ENCODE measurements at regions not wholly inside any gene's neighbourhood (a gene's known extent, or its start where the extent isn't known, plus 50 kb on each side); places are given as distances from the start of the nearest gene placed in this dataset.

DNA sequence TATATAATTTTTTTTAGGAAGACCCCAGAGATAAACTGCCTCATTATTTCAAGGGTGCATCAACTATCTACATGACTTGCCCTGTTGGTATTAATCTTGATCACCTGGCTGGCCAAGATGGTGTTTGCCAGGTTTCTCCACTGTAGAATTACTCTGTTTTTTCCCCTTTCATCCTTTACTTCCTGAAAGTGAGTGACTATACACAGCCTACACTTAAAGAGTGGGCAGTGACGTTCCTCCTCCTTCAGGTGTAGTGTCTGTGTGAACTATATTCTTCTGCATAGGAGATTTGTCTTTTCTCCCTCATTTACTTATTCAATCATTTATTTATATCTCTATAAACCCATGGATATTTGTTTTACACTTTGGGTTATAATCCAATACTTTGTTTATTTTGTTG, 246.7 kb downstream of the IRF8 start:
- no peak for DNase-seq (ENCODE audit: low read depth in 2 of 2)

GRCh38 chr16:86150641-86151238, 251.8 kb downstream of the IRF8 start:
- DNase-seq (ENCODE audit: low read depth in 2 of 2) = no peak

GRCh38 chr16:86151239-86151851, 252.4 kb downstream of the IRF8 start:
- no peak for DNase-seq (ENCODE audit: low read depth in 2 of 2)

DNA sequence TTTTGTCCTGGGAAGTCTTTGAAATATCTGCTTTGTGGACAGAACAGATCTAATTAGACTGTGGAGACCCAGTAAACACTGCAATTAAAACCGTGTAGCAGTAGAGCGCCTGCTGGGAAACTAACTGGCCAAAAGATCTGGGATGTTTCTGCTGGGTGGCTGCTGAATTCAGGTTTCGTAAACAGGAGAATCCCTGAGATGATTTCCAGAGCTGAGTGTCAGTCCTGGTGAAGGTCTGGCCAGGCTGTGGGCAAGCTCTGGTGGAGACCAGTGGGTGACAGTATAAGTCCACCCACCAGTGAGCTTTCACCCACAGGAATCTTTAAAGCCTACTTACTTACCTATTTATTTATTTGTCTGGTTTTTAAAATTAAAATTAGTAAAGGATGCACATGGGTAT, 257.2 kb downstream of the IRF8 start:
- DNase-seq (ENCODE audit: low read depth in 2 of 2) = no peak

DNA sequence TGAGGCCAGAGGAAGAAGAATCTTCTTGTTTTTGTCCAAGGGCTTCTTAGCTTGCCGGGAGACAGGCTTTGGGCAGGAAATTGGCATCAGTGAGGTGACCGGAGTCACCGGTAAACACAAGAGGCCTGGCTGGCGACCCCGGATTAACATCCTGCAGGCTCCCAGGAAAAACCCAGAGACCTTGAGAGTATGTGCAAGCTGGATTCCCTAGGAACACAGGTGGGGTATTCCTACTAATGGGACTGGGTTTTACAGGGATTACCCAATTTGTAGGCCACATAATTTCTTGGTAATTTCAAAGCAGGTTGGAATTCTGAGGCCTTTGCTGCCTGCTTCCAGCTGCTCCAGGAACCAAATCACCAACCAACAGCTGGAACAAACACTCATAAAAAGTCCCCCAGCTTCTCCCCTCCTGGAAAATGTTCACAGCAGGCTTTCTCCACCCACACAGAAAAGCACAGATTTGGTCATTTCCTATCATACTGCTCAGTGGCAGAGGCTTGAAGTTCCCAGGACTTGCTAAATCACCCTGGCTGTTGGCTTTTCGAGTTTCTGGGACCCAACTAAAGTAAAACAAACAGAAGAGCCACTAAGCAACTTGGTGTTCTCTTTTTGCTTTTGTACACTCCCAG, 258.8 kb downstream of the IRF8 start:
- DNase-seq (ENCODE audit: low read depth in 2 of 2) = no peak

DNA sequence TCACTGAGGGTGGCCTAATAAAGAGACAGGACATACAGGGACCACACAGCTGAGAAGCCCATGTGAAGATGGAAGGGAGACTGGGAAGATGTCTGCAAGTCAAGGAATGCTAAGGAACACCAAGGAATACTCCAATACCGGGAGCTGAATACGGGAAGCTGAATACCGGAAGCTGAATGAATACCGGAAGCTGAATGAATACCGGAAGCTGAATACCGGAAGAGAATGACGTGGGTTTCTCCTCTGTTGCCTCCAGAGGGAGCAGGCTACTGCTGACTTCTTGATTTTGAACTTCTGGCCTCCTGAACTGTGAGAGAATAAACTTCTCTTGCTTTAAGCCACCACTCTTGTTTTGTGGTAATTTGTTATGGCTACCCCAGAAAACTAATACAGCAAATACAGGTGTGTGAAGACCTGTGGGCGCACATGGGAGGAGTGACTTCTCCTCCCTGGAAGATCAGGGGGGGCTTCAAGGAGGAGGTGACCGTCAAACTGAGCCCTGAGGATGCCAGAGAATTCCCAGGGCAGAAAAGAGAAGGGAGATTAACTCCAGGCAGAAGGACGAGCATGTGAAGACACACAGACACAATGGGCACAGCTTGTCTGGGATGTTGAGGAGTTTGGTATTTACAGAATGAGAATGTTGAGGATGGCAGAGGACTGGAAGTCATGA, 259.9 kb downstream of the IRF8 start:
- DNase-seq (ENCODE audit: low read depth in 2 of 2) = no peak

- no peak for DNase-seq (ENCODE audit: low read depth in 2 of 2)
Measured at GRCh38 chr16:86165479-86165878, 266.5 kb downstream of the IRF8 start.

GRCh38 chr16:86166414-86166813, 267.5 kb downstream of the IRF8 start:
- DNase-seq (ENCODE audit: low read depth in 2 of 2) = no peak

DNA sequence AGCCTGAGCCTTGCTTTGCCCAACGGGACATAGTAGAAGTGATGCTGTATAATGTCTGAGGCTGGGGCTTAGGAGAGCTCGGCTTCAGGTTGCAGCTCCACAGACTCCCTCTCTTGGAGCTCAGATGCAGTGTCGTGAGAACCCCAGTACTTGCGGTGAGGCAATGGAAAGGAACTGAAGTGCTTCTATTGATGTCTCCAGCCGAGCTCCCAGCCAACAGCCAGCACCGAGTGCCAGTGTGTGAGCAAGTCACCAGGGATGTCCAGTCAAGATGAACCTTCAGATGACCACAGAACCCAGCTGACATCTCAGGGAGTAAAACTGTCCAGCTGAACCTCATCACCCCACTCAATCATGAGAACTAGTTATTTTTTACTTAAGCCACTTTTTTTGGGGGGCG, 268.1 kb downstream of the IRF8 start:
- DNase-seq (ENCODE audit: low read depth in 2 of 2) = no peak

DNA sequence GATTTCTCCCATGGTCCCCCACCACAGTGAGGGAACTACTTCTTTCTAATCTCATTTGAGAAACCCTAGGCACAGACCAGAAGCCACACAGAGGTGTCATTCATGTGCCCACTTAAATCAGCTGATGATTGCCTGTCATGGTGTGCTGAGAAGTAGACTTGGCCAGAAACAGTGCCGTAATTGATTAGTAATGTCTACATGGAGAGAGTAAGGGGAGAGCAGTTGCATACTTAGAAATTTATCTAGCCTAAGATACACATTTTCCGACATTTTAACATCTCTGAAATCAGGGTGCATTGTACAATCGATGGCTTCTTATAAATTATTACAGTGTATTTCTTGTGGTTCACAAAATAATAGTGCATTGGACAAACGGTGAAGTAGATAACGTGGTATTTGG, 271.8 kb downstream of the IRF8 start:
- DNase-seq (ENCODE audit: low read depth in 2 of 2) = no peak

GRCh38 chr16:86171329-86171728, 272.4 kb downstream of the IRF8 start:
- no peak for DNase-seq (ENCODE audit: low read depth in 2 of 2)

DNA sequence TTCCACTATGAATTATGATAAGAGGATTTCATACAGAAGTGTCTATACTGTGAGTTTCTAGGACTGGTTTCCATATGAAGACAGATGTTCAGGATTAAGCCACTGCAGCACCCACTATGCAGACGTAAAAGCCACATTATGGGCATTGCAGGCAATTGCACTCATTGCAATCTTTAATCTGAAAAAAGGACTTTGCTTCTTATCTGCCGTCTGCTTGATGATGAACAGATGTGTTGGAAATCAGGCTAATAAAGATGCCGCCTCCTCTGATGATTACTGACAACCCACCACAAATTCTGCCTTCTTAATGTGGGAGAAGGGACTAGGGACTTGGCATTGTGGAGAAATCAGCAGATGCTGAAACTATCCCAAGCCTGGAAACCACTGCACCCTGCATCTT, 276.9 kb downstream of the IRF8 start:
- DNase-seq (ENCODE audit: low read depth in 2 of 2) = no peak

DNA sequence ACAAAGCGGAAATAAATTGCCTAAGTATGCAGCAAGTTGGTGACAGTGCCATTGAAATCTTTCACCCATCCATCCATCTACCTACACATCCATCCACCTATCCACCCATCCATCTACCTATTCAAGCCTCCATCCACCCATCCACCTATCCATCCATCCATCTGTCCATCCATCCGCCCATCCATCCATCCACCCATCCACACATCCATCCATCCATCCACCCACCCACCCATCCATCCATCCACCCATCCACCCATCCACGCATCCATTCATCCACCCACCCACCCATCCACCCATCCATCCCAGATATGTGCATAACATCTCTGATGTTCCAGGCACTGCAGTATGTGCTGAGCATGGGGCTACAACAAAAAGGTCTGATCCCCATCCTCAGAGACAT, 277.5 kb downstream of the IRF8 start:
- DNase-seq (ENCODE audit: low read depth in 2 of 2) = no peak

GRCh38 chr16:86180244-86180643, 281.3 kb downstream of the IRF8 start:
- no peak for DNase-seq (ENCODE audit: low read depth in 2 of 2)

- no peak for DNase-seq (ENCODE audit: low read depth in 2 of 2)
Measured at GRCh38 chr16:86180780-86181179, 281.8 kb downstream of the IRF8 start.

- no peak for DNase-seq (ENCODE audit: low read depth in 2 of 2)
Measured at GRCh38 chr16:86181526-86181925, 282.6 kb downstream of the IRF8 start.

GRCh38 chr16:86184185-86184584, 285.2 kb downstream of the IRF8 start:
- no peak for DNase-seq (ENCODE audit: low read depth in 2 of 2)

GRCh38 chr16:86185089-86185488, 286.1 kb downstream of the IRF8 start:
- no peak for DNase-seq (ENCODE audit: low read depth in 2 of 2)

GRCh38 chr16:86186313-86186712, 287.4 kb downstream of the IRF8 start:
- DNase-seq (ENCODE audit: low read depth in 2 of 2) = no peak

GRCh38 chr16:86189934-86190333, 291.0 kb downstream of the IRF8 start:
- no peak for DNase-seq (ENCODE audit: low read depth in 2 of 2)

GRCh38 chr16:86191663-86192062, 292.7 kb downstream of the IRF8 start:
- DNase-seq (ENCODE audit: low read depth in 2 of 2) = no peak

DNA sequence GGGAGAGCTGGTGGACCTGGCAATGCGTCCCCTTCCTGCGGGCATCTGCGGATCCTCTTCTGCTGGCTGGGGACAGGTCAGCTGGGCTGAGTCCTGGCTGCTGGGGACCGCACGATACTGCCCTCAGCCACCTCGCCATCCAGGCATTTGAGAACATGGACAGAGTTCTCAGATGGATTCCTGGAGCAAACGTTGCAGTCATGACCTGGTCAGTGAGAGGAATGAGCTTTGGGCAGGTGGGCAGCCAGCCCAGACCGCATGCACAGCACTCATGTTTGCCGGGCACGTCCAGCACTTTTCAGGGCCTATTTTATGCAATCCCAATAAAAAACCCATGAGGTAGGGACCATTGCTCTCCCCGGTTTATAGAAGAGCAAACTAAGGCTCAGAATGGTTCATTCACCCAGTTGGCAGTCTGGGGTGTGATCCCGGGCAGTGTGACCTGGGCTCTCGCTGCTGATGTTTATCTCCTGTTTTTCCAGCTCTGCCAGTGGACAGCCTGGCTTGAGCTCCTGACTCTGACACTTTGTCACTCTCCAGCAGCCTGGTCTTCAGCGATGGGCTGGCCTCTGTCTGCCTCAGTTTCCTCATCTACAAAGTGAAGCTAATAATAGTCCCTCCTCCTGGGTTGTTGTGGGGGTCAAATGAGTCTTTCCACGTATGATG, 294.7 kb downstream of the IRF8 start:
- DNase-seq (ENCODE audit: low read depth in 2 of 2) = no peak
